ELF-1 (cell line): ENCODE measurements at regions not wholly inside any gene's neighbourhood (a gene's known extent, or its start where the extent isn't known, plus 50 kb on each side); places are given as distances from the start of the nearest gene placed in this dataset.

Experiments
- DNase-seq: peaks from one replicate; pipeline ENCODE4 v3.0.0-alpha.2; 2016; ENCODE audit warnings: low read depth, low spot score

GRCh38 chr22:22094514-22094913 lies 111.9 kb upstream of the TOP3B start:
- DNase-seq = no peak

- DNase-seq = no peak
These were observed 111.2 kb upstream of the TOP3B start for GRCh38 chr22:22093743-22094142.

- no peak for DNase-seq
These were observed 110.4 kb upstream of the TOP3B start for GRCh38 chr22:22092974-22093373.

GRCh38 chr22:22092101-22092500 lies 109.5 kb upstream of the TOP3B start:
- DNase-seq = no peak

GRCh38 chr22:22091400-22091878 lies 108.9 kb upstream of the TOP3B start:
- DNase-seq = no peak

GRCh38 chr22:22090650-22091399 lies 108.2 kb upstream of the TOP3B start:
- no peak for DNase-seq

- DNase-seq = no peak
These were observed 107.1 kb upstream of the TOP3B start for GRCh38 chr22:22089459-22090308.

GRCh38 chr22:22088658-22089458 lies 106.3 kb upstream of the TOP3B start:
- no peak for DNase-seq

- no peak for DNase-seq
These were observed 105.5 kb upstream of the TOP3B start for GRCh38 chr22:22087854-22088657.

- no peak for DNase-seq
These were observed 104.0 kb upstream of the TOP3B start for GRCh38 chr22:22086501-22087158.

- DNase-seq = no peak
These were observed 103.3 kb upstream of the TOP3B start for GRCh38 chr22:22085702-22086500.

- no peak for DNase-seq
These were observed 101.6 kb upstream of the TOP3B start for GRCh38 chr22:22084089-22084711.

GRCh38 chr22:22082960-22083359 lies 100.4 kb upstream of the TOP3B start:
- DNase-seq = no peak

- DNase-seq = no peak
These were observed 99.7 kb upstream of the TOP3B start for GRCh38 chr22:22082229-22082835.

GRCh38 chr22:22080270-22080669 lies 97.7 kb upstream of the TOP3B start:
- DNase-seq = no peak

- no peak for DNase-seq
These were observed 97.0 kb upstream of the TOP3B start for GRCh38 chr22:22079404-22080148.

GRCh38 chr22:22078329-22078728 lies 95.7 kb upstream of the TOP3B start:
- no peak for DNase-seq
